SK-N-MC (cell line): ENCODE measurements at regions not wholly inside any gene's neighbourhood (a gene's known extent, or its start where the extent isn't known, plus 50 kb on each side); places are given as distances from the start of the nearest gene placed in this dataset.

ENCODE experiments used
- DNase-seq: peaks from one replicate; pipeline ENCODE4 v3.0.0-alpha.2; 2011; ENCODE audit warnings: low read depth, low spot score
- H3K27ac ChIP-seq: fragments of 200-600 bp; sonication (generic); 2 replicates; pipeline ENCODE4 v1.5.1; 2016; ENCODE audit warnings: mixed run types
- H3K36me3 ChIP-seq: fragments of 200-600 bp; sonication (generic); 2 replicates; pipeline ENCODE4 v1.6.1; 2017; ENCODE audit warnings: antibody characterized with exemption, low read length, mixed read lengths; ENCODE audit not compliant: insufficient read depth
- H3K4me3 ChIP-seq: fragments of 200-600 bp; sonication (generic); 2 replicates; pipeline ENCODE4 v1.5.1; 2016
- H3K9ac ChIP-seq: fragments of 200-600 bp; sonication (generic); 2 replicates; pipeline ENCODE4 v1.8.0; 2017; ENCODE audit warnings: mixed run types, mixed read lengths; ENCODE audit not compliant: insufficient read length
- H3K9me3 ChIP-seq: fragments of 200-600 bp; sonication (generic); 2 replicates; pipeline ENCODE4 v1.6.1; 2017; ENCODE audit warnings: low read depth, mild to moderate bottlenecking, antibody characterized with exemption, low read length, moderate library complexity, mixed read lengths
- EZH2 ChIP-seq: fragments of 200-600 bp; sonication (generic); IDR thresholded peaks from one replicate; pipeline ENCODE4 v1.6.1; 2017; ENCODE audit warnings: antibody characterized with exemption
- FOXP2 ChIP-seq: optimal IDR thresholded peaks from 2 replicates; pipeline ENCODE3; 2011; ENCODE audit warnings: mild to moderate bottlenecking, moderate library complexity; ENCODE audit not compliant: insufficient read depth; ENCODE audit errors: extremely low read length, control extremely low read depth
- POLR2AphosphoS5 ChIP-seq: IDR thresholded peaks from 2 replicates; pipeline ENCODE4 v1.6.1; 2012; ENCODE audit warnings: mild to moderate bottlenecking, low read depth, low read length, borderline replicate concordance

DNA sequence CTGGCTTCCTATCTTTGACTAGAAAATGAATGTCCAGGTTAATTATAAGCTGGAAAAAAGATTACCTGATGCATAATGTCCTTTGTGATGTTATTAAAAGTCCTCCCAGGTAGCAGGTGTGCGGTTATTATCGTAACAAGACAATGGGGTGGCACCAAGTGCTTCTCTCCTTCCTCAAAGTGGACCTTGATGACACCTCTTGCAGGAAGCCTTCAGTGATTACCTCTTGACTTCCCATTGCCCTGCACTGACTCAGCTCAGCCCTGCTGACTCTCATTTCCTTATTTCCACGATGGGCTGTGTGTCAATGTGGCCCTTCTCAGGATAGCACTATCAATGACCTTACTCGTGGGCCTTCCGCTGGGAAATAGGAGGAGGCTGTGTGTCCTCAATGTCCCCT lies 477.4 kb upstream of the CCL2 start:
- no peak overlapping the region for H3K27ac ChIP-seq
- H3K9me3 ChIP-seq = no peaks in the 10 kb centered on the region
- H3K9ac ChIP-seq = no peak overlapping the region
- TF ChIP-seq POLR2AphosphoS5 (no peak), FOXP2 (no peak), EZH2 (no peak)
- H3K4me3 ChIP-seq = no peak overlapping the region
- H3K36me3 ChIP-seq = no peaks in the 10 kb centered on the region
- no peak for DNase-seq

DNA sequence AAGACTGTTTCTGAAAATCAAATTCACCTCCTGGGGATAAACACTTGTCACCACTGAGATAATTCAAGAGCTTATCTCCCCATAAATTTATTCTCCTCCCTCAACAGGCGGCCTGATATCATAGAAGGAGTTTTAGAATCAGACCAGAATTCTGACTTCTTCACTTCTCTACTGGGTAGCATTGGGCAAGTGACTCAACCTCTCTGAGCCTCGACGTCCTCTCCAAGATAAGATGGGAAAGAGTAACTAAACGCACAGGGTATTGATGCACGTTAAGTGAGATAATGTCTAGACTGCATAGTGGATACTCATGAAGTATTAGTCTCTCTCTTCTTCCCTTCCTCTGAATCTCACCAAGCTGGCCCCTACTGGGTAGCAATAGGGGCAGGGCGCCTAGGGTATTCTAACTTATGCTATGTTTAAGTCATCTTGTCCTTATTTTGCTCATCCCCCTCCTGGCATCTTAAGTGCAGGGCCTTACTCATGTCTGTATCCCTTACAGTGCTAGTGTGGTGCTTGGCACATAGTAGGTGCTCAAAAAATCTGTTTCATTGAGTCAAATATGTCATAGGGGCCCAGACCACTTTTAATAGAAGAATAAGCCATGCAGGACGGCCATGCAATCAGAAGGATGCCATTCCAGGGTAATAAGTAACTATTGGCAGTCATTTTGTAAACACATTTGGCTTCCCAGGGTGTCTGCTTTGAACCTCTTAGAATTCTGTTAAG lies 476.4 kb upstream of the CCL2 start:
- Histone ChIP-seq H3K9me3 (no peaks in the 10 kb centered on the region), H3K27ac (no peak overlapping the region), H3K36me3 (no peaks in the 10 kb centered on the region), H3K9ac (no peak overlapping the region), H3K4me3 (no peak overlapping the region)
- DNase-seq = no peak
- TF ChIP-seq EZH2 (no peak), FOXP2 (no peak), POLR2AphosphoS5 (no peak)

DNA sequence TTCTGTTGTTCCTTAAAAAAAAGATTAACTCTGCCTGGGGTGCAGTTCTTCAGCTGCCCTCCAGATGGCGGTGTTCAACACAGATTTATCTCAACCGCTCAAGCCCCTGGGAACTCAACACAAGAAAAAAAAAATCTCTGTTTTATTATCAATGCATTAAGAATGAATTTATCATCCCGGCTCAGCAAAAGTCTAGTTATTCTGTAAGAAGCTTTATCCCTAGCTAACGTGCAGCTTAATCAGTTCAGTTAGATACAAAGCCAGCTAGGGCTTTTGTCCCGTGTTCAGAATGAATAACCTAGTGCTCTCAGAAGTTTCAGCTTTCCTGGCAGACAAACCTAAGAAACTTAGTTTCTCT lies 475.9 kb upstream of the CCL2 start:
- no peak for TF ChIP-seq FOXP2
- no peak for TF ChIP-seq POLR2AphosphoS5
- TF ChIP-seq EZH2 = no peak
- H3K27ac ChIP-seq = no peak overlapping the region
- peak; percentile 10 for DNase-seq
- no peaks in the 10 kb centered on the region for H3K9me3 ChIP-seq
- no peak overlapping the region for H3K9ac ChIP-seq
- no peak overlapping the region for H3K4me3 ChIP-seq
- H3K36me3 ChIP-seq = no peaks in the 10 kb centered on the region

DNA sequence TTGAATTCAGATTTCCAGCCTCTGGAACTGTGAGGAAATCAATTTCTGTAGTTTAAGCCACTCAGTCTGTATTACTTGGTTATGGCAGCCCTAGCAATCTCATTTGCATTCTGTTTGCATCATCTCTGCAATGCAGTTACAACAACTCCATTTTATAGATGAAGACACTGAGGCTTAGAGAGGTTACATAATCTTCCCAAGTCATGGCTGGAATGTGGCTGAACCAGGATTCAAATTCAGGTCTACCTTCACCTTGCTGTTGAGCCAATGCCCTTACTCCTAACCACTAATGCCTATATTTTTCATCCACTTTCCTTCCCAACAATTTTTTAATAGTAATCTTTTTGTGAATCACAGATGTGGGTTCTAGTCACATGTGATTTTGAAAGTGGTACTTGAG lies 469.8 kb upstream of the CCL2 start:
- DNase-seq = no peak
- H3K9me3 ChIP-seq = no peaks in the 10 kb centered on the region
- H3K4me3 ChIP-seq = no peak overlapping the region
- no peak overlapping the region for H3K9ac ChIP-seq
- H3K36me3 ChIP-seq = no peaks in the 10 kb centered on the region
- no peak overlapping the region for H3K27ac ChIP-seq
- TF ChIP-seq POLR2AphosphoS5 = no peak
- TF ChIP-seq FOXP2 = no peak
- TF ChIP-seq EZH2 = no peak

DNA sequence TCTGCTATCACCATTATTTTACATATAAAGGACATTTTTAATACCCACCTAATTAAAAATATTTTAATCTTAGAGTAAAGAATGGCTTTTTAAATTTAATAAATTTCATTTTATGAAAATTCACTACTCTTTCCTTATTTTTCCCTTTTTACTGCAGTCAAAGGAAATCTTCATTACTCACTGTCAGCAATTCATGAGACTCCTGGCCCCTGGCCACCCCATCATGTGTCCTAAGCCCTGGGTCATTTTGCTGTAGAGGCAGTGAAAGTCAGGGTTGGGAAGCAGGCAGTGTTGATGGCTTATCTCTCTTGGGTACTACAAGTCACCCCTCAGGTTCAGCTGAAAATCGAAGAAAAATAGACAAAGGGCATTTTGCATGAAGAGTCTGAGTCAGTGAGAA lies 468.6 kb upstream of the CCL2 start:
- TF ChIP-seq POLR2AphosphoS5 (no peak), EZH2 (no peak), FOXP2 (no peak)
- H3K4me3 ChIP-seq = no peak overlapping the region
- H3K36me3 ChIP-seq = no peaks in the 10 kb centered on the region

DNA sequence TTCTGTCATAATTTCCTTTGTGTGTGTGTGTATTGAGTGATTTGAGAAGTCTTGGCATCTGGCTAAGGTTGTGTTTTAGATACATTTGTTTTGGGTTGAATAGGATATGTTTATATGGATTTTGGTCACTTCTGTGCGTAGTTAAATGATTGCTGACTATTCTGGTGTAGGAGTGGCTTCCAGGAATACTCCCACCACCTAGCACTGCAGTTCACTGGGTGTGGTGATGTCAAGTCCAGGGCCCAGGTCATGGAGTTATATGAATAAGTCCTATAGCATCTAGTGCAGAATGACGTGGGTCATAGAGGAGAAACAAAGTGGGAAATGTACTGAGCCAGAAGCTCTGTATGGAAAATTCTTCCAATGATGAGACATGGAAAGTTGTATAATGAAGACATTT lies 465.4 kb upstream of the CCL2 start:
- no peaks in the 10 kb centered on the region for H3K9me3 ChIP-seq
- TF ChIP-seq FOXP2 = no peak
- no peak for TF ChIP-seq POLR2AphosphoS5
- no peak for TF ChIP-seq EZH2

More for the DNA sequence above, 468.6 kb upstream of the CCL2 start:
- no peaks in the 10 kb centered on the region for H3K9me3 ChIP-seq
- no peak overlapping the region for H3K27ac ChIP-seq
- H3K9ac ChIP-seq = no peak overlapping the region
- DNase-seq = no peak

DNA sequence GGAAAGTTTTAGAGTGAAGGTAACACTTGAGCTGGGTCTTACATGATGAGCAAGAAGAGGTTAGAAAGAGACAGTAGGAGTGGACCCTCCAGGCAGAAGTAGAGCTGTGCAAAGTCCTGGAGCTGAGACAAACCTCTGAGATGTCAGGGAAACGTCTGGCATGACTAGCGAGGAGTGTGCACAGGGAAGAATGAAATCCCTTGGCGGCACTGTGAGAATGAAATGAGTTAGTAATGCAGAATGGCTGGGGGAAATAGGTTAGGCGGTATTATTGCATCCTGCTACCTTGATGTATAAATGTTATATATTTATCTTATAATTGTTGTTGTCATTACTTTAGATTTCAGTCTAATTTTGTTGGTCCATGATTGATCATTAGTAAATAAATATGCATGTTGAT lies 457.9 kb upstream of the CCL2 start:
- no peaks in the 10 kb centered on the region for H3K36me3 ChIP-seq
- no peak overlapping the region for H3K9ac ChIP-seq
- DNase-seq = no peak
- H3K4me3 ChIP-seq = no peak overlapping the region
- TF ChIP-seq POLR2AphosphoS5 = no peak
- no peak for TF ChIP-seq FOXP2
- TF ChIP-seq EZH2 = no peak
- H3K9me3 ChIP-seq = no peaks in the 10 kb centered on the region
- H3K27ac ChIP-seq = no peak overlapping the region

More for the DNA sequence above, 465.4 kb upstream of the CCL2 start:
- Histone ChIP-seq H3K9ac (no peak overlapping the region), H3K36me3 (no peaks in the 10 kb centered on the region), H3K27ac (no peak overlapping the region), H3K4me3 (no peak overlapping the region)
- no peak for DNase-seq

DNA sequence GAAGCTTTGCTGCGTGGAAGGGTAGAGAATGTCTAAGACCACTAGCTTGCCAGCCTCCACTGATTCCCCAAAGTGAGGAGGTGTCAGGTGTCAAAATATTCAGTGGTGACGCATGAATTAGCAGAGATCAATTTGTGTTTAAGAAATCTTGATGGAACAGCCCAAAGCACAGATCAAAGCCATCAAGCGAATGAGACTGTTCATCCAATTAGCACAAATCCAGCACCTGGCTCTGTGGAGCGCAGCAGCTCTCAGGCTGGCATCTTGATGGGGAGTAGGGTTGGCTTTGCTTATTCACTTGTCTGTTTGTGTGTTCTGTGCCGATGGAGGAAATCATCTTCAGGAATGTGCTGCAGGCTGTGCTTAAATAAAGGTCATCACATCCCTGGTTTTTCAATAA lies 456.8 kb upstream of the CCL2 start:
- Histone ChIP-seq H3K9me3 (no peaks in the 10 kb centered on the region), H3K36me3 (no peaks in the 10 kb centered on the region), H3K27ac (no peak overlapping the region), H3K4me3 (no peak overlapping the region), H3K9ac (no peak overlapping the region)
- no peak for DNase-seq
- TF ChIP-seq EZH2 (no peak), FOXP2 (no peak), POLR2AphosphoS5 (no peak)

DNA sequence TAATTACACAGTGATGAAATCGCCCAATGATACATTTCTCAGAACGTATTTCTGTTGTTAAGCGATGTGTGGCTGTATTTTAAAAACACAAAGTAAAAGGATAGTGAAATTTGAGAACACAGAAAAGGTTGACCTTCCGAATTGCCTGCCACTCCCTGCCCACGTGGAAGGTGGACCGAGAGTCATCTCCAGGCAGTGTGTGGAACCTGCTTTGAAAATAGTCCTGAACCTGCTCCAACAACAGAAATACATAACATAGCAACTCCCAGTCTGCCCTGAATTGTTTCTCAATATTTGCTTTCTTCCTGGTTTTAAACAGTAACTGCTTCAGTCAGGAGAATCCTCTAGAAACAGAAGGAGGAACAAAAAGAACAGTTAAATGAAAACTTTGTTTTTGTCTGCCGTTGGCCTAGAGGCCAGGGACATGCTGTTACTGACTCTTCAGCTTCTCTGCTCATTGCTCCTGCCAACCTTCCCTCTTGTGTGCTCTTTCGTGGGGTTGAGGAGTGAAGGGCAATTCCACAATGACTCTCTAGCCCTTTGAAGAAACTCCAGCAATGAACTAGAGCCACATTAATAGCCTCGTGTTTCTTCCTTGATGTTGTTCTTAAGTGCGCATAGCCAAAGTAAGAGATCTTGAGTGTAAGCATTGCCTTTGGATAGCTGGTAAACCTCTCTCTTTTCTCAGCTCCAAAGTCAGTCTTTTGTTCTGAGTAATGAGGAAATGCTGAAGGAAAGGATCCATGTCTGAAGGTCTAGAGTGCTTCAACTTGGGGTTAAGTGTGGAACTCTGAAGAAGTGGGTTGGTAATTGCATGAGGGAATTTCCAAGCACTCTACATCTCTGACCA lies 452.5 kb upstream of the CCL2 start:
- H3K4me3 ChIP-seq = no peak overlapping the region
- H3K27ac ChIP-seq = no peak overlapping the region
- DNase-seq = no peak
- H3K9ac ChIP-seq = no peak overlapping the region
- no peak for TF ChIP-seq FOXP2
- no peak for TF ChIP-seq POLR2AphosphoS5
- TF ChIP-seq EZH2 = no peak
- no peaks in the 10 kb centered on the region for H3K36me3 ChIP-seq
- H3K9me3 ChIP-seq = no peaks in the 10 kb centered on the region
